Hypothalamus (tissue), 51 donors: ENCODE measurements at regions not wholly inside any gene's neighbourhood (a gene's known extent, or its start where the extent isn't known, plus 50 kb on each side); places are given as distances from the start of the nearest gene placed in this dataset.

Experiments
- DNase-seq, 51 donors: peaks; one replicate each; lab custom pipeline; 2025; lab: John Stamatoyannopoulos, UW

DNA sequence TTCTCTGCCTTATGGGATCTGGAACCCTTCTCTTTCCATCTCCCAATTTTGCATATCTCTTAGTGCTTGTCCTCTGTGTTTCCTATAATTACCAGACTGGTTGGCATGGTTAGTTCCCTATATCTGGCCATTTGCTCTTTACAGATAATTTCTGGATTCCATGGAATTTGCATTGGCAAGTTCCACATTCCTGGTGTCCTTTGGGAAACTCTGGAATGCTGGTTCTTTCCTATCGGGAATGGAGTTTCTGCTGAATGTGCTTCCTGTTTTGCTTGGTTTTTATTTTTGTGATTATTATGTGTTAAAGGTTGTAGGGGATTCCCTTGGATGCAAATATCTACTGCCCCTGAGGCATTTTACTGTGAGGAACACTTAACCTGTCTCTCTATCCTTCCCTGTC lies 193.0 kb upstream of the BTG1 start:
- DNase-seq, result no peak

DNA sequence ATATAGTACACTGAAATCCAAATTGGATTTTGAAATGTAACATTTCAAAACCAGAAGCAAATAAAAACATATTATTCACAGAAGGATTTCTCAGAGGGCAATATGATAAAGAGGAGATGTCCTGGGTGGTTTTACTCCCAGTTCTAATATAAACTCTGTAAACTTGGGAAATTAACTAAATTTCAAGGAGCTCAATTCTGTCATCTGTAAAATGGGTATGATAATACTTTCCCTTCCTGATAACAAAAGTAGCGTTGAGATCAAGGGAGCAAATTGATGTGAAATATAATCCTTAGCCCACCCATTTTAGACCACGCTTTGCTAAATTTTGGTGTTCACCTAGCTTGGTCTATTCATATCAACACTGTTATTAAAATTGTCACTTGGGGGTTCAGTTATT lies 192.5 kb upstream of the BTG1 start:
- DNase-seq, result no peak

DNA sequence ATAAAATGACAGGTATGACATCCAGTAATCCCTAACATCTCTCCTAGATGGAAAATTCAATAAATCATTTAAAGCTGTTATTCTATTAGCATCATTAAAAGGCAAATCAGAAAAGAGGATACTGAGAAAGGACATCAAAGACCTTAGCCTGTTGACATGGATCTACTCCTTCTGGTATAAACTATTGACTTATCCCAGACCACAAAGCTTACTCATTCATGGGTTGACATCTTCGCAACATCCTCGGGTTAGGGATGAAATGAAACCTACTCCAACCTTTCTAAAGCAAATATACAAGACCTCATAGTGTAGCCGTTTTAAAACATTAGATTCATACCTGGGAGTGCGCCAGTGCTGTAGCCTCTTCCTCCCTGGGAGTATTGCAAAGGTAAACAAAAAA lies 191.5 kb upstream of the BTG1 start:
- no peak for DNase-seq

DNA sequence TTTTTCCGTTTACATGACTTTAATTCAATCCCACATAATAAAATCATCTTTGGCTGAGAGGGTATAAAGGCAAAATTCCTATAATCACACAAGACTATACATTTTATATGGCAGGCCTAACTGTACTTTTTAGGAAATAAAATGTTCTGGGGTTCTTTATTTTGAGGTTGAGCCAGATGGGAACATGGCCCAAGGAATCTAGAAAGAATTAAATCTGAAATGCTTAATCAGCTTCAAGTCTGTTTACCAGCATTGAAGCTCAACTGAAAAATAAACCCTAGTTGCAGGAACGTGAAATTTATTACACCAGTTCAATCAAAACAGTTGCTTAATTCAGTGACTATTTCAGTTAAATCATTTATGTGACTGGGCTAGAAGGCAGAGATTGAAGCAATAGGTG lies 191.0 kb upstream of the BTG1 start:
- DNase-seq, result no peak

DNA sequence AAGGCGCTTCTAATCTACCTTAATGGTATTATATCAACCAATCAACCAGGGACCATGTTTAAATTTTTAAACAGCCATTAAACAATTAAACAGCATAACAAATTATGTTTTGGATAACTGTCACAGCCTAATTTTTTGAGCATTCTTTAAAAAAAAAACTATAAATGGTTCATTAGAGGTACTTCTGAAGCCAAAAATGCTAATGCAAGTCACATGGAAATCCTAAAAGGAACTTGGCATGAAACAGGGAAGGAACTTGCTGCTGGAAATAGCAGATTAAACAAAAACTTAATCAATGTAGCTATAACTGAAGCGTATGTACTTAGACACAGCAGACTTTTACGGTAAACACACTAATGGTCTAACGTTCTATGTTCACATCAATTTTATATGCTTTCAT lies 190.2 kb upstream of the BTG1 start:
- no peak for DNase-seq

DNA sequence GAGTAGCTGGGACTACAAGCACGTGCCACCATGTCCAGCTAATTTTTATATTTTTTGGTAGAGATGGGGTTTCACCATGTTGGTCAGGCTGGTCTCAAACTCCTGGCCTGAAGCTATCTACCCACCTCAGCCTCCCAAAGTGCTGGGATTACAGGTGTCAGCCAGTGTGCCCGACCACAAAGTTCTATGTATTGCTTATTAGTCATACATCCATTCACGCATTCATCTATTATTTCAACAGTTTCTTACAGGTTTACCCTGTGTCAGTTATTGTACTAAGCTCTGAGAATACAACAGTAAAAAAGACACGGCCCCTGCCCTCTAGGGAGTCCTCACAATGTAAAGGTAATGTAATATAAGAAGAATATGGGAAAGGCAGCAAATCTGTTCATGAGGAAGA lies 188.9 kb upstream of the BTG1 start:
- no peak for DNase-seq

DNA sequence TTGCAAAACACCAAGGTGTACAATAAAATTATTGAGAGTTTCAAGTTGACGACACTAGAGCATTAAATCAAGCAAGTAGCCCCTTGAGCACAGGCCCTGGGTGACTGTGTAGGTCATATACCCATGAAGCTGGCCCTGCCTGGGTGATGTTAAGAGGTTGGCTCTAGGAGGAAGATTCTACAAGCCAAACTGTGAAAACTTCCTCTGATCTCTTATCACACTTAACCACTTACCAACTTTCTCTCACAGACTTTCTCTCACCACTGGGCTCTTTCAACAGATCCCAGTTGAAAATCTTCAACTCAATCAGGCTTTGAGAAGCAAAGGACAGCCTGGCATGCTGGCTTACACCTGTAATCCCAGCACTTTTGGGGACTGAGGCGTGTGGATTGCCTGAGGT lies 186.9 kb upstream of the BTG1 start:
- DNase-seq, result no peak

DNA sequence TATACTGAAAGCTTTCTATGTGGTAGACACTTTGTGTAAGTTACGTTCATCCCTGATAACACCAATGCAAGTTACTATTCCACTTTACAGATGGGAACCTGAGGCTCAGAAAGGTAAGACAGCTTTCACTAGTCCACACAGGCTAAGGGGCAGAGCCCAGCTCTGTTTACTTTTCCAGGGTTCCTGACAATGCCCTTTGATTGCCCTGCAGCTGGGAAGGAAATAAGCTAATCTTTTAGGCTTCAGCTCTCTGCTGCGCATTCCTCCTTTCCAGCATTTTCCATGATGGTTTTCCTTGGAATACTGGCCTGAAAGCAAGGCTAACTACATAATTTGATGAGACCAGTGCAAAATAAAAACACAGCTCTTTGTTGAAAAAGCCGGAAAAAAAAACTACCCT lies 185.7 kb upstream of the BTG1 start:
- DNase-seq, result no peak

DNA sequence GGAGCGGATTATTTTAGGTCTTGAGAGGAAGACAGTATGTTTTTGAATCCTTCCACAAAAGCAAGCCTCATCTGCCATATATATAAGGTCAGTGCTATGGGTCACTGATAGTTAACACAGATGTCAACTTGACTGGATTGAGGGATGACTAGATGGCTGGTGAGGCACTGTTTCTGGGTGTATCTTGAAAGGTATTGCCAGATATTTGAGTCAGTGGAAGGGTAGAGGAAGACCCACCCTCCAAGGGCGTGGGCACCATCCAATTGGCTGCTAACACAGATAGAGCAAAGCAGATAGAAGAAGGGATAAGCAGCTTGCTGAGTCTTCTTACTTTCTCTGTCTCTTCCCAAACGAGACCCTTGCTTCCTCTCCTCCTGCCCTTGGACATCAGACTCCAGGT lies 185.0 kb upstream of the BTG1 start:
- DNase-seq, result no peak

DNA sequence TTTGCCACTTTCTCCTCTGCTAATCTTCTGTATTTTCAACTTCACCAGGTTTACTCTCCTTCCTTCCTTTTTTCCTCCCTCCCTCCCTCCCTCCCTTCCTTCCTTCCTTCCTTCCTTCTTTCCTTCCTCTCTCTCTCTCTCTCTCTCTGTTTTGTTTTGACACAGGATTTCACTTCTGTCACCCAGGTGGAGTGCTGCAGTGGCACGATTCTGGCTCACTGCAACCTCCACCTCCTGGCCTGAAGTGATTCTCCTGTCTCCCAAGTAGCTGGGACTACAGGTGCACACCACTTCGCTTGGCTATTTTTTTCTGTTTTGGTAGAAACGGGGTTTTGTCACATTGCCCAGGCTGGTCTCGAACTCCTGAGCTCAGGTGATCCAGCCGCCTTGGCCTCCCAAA lies 181.2 kb upstream of the BTG1 start:
- DNase-seq, result no peak

DNA sequence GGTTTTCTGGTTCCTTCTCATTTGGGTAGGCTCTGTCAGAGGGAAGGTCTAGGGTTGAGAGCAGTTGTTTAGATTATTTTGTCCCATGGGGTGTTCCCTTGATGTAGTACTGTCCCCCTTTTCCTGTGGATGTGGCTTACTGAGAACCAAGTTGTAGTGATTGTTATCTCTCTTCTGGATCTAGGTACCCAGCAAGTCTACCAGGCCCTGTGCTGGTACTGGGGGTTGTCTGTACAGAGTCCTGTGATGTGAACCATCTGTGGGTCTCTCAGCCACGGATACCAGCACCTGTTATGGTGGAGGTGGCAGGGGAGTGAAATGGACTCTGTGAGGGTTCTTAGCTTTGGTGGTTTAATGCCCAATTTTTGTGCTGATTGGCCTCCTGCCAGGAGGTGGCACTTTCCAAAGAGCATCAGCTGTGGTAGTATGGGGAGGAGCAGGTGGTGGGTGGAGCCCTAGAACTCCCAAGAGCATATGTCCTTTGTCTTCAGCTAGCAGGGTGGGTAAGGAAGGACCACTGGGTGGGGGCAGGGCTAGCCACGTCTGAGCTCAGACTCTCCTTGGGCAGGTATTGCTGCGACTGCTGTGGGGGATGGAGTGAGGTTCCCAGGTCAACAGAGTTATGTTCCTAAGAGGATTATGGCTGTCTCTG lies 179.3 kb upstream of the BTG1 start:
- DNase-seq, result no peak

DNA sequence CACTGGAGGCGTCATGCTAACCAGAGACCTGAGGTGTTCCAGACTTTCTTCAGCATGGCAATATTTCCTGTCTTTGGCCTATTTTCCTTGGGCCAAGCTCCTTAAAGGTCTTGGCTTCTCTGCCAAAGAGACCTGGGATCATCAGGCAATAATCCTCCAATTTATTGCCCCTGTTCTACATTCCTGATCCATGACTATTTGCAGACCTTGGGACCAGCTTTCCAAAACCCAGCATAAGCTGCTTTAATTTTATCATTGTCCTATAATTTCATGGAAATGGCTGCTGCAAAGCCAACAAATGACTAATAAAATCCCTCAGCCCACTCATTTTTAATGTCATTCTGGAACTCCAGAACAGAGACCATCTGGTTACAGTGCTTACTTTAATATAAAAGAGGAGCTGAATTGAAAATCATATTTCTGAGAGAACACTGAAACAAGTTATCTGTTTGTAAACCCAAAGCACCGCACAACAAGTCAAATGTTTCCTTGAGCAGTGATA lies 166.9 kb upstream of the BTG1 start:
- no peak for DNase-seq

DNA sequence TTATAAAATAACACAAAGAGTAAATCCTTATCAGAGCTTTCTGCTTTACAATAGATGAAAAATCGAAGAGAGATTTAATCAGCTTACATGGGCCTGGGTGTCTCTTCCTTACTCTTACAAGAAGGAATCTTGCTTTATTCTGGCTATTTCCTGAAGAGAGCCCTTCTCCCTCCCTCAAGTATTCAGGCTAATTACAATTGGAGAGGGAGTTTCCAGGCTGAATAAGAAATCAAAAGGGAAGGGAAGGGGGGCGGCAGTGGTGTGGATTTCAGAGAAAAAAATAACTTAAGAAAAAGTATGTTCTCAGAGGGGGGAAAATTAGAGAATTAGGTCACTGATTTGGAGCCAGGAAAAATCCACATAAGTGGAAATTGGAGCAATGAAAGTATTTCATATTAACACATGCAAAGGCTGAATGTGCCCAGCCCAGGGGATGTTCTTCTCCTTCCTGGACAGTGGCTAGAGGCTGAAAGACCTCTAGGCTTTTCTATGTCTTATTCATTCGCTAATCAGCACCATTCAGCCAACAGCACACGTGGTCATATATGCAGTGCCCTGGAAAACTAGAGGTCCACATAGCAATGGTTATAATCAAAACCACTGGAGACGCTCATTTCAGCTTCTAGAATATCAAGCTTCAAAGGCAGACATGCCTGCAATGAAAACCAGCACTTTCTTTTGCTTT lies 158.9 kb upstream of the BTG1 start:
- no peak for DNase-seq

DNA sequence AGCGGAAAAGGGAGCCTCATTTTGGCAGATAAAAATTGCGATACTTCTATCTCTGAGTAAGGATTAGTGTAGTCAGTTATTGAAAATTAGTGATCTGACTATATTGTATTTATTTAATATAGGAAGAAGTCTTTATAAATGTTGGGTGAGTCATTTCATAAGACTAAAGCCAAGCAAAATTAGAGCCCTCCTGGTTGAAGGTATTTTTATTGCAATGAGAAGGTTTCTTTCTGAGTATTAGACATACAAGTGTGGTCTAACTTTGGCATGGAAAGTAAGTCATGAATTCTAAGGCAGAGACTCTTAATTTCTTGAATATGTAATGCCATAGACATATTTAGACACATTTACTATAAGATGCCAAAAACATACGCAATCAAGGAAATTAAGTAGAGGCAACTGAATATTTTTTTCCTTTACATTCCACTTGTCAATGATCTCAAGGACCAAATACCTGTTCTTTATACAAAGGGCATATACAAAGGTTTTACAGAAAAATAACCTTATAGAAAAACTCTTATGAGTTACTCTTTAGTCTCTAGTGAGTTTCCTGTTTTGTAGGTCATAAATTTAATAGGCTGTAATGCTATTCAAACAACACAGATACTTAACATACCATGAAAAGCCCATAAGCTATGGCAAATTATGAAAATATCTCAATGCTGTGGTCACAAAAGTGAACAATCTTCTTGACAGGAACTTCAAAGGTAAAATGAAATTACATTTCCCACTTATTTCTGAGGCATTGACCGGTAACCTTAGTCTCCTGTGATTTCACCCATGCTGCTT lies 156.6 kb upstream of the BTG1 start:
- no peak for DNase-seq

DNA sequence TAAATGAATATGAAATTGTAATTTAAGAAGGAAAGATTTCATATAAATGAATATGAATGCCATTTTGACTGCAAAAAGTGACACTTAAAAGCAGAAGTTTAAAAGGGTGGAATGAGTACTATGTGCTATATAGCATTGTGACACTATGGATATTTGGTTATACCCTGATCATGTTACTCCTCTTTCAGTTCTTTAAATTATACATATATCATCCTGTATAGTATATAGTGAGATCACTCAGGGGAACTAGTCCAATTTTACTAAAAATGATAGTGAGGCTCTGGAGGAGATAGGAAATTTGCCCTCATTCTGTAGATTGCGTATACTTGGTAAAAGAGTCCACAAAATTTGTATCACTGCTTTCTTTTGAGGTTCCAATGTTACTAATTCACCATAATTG lies 155.7 kb upstream of the BTG1 start:
- DNase-seq, result no peak

DNA sequence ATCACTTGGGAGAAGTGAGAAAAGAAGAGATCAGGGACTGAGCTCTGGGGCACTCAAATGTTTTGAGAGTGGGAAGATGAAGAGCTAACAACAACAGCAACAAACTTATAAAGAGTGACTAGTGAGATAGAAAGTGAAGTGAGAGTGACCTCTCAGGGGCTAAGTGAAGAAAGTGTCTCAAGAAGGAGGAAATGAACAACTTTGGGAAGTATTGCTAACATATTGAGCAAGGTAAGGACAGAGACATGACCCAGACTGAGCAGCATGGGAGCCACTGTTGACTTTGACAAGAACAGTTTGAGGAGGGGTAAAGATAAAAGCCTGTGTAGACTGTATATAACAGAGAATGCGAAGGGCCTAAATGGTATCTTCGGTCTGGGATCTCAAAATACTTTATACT lies 155.1 kb upstream of the BTG1 start:
- no peak for DNase-seq

DNA sequence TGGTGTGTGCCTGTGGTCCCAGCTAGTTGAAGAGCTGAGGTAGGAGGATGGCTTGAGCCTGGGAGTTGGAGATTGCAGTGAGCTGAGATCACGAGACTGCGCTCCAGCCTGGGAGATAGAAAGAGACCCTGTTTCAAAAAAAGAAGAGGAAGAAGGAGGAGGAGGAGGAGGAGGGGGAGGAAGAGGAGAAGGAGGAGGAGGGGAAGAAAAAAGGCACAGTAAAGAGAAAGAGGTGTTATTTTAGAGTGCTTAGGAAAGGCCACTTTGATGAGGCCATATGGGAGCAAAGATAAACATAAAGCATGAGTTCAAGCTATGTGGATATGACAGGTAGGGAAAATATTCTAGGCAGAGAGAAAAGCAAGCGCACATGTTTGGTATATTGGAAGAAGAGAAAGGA lies 154.1 kb upstream of the BTG1 start:
- no peak for DNase-seq

DNA sequence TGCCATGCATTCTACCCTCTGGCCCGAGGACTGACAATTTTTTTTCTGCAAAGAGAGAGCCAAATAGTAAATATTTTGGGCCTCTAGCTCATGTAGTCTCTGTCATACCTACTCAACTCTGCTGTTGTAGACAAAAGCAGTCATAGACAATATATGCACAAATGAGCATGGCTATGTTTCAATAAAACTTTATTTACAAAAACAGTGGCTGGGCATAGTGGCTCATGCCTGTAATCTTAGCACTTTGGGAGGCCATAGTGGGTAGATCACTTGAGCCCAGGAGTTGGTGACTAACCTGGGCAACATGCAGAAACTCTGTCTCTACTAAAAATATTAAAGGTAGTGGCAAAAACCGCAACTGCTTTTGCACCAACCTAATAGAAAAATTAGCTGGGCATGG lies 153.7 kb upstream of the BTG1 start:
- no peak for DNase-seq

DNA sequence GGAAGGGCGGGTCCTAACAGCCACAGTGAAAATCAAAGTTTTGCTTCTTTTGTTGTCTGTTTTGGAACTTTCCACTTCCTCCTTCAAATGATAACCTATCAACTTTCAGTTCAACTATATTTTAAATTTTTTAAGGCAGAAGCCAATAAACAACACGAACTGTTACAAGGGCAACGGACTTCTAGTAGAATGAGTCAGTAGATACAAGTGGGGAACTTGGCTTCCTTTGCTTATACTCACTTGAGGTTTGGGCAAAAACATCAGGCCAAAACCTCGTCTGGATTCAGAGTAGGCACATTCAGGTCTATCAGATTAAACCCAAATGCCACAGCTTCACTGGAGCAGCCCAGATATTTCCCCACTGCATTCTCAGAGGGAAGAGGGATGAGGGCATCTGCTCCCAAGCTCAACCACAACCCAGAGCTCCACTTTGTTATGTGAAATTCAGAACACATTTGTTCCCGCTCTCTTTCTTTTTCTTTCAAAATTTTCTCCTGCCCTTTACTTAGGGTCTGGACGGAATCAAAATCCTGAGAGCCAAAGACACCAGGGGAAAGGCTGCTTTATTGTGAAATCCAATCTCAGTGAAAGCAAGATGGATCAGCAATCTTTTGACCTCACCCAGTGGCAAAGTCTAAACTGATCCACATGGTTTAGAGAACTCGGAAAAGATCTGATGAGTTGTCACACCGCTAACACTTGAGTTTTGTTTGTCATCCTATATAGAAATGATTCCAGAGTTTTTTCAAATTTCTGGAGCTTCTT lies 152.5 kb upstream of the BTG1 start:
- DNase-seq, result no peak

DNA sequence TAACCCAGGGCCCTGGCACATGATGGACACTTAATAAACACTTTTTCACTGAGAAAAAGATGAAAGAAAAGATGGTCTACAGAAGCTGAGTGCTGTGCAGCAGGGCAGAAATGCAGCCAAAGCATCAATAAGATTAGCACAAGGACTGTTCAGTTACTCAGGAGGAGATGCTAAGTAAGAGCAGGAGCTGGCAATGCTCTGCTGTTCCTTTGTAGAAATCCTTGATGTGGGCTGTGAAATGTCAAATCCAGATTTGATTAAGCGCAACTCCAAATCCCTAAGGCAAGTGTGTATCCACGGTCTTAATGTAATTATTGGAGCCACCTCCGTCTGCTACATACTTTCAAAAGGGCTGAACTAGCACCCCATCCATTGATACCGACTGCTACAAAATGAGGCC lies 151.8 kb upstream of the BTG1 start:
- no peak for DNase-seq

DNA sequence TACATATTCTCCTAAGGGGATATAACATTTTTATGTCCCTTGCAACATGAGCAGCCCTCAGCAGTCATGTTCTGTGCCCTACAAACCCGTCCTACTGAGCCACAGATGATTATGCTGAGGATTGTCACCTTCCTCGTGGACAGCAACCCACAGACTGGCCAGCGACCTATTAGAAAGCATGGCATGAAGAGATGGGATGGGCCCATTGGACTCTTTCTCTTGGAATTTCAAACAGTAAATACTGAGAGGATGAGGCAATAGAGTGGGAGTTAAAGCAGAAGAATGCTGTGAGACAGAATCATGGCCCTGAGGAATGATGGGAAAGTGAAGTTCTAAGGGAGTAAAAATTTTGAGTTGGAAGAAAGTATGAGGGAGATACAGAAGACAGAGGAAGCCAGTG lies 149.9 kb upstream of the BTG1 start:
- DNase-seq, result no peak
